Mucosa of descending colon (tissue), 3 donors: ENCODE measurements at regions not wholly inside any gene's neighbourhood (a gene's known extent, or its start where the extent isn't known, plus 50 kb on each side); places are given as distances from the start of the nearest gene placed in this dataset.

Experiments
- ATAC-seq: fragments of 200-7000 bp; cut with Tn5 transposase; one replicate; pipeline ENCODE4 v1.9.1; 2020; ENCODE audit warnings: mild to moderate bottlenecking, moderate library complexity
- DNase-seq, 3 donors: peaks; one replicate each; pipeline ENCODE4 v3.0.0-alpha.2; 2020
- H3K36me3 ChIP-seq: fragments of 200-600 bp; one replicate; pipeline ENCODE4 v1.8.0; 2021; ENCODE audit warnings: low read depth, mild to moderate bottlenecking
- H3K4me1 ChIP-seq: fragments of 200-600 bp; one replicate; pipeline ENCODE4 v1.8.0; 2021; ENCODE audit warnings: low read depth, mild to moderate bottlenecking
- H3K4me3 ChIP-seq: fragments of 200-600 bp; one replicate; pipeline ENCODE4 v1.8.0; 2021; ENCODE audit warnings: mild to moderate bottlenecking
- H3K9me3 ChIP-seq: fragments of 200-600 bp; one replicate; pipeline ENCODE4 v1.8.0; 2021; ENCODE audit warnings: mild to moderate bottlenecking
- intact Hi-C, 2 donors: fragments of 100-400 bp; cut with DNase I in 1 of 2; cut with micrococcal nuclease in 1 of 2; formaldehyde crosslinking; loops; one replicate each; pipeline versions ENCODE4 v1.11.0 to v1.11.1; 2022; cut with DNase I, micrococcal nuclease
- TF ChIP-seq, protein P1 (sequence below): fragments of 200-600 bp; IDR thresholded peaks from one replicate; pipeline ENCODE4 v1.8.0; 2022; ENCODE audit warnings: antibody characterized with exemption, mild to moderate bottlenecking
- donor health status: DM: no; HTN: no; CAD: no; lungs with moderate emphysema.
- donor health status: DM: no; HTN: no; CAD: no.
- donor health status: DM: no; HTN: yes; CAD: no.

DNA sequence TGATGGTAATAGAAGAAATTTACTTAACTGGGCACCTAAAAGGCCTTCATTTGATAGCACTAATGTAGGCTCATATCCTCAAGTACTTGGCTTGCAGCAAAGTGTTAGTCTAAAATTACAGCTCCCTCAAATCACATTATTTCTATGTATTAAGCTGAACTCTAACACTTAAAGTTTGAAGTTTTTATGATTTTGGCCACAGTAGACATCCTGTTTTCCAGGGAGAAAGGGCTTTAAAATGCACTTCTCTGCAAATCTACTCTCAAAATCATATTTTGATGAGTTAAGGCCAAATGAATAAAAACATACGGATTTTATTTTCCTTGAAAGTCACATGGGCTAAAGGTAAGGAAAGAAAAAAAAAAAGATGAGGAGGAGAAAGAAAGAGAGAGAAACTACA, 575.5 kb downstream of the PLPP3 start:
- H3K4me1 ChIP-seq = no peaks in the 10 kb centered on the region
- no peak for DNase-seq
- TF ChIP-seq, protein P1, sequence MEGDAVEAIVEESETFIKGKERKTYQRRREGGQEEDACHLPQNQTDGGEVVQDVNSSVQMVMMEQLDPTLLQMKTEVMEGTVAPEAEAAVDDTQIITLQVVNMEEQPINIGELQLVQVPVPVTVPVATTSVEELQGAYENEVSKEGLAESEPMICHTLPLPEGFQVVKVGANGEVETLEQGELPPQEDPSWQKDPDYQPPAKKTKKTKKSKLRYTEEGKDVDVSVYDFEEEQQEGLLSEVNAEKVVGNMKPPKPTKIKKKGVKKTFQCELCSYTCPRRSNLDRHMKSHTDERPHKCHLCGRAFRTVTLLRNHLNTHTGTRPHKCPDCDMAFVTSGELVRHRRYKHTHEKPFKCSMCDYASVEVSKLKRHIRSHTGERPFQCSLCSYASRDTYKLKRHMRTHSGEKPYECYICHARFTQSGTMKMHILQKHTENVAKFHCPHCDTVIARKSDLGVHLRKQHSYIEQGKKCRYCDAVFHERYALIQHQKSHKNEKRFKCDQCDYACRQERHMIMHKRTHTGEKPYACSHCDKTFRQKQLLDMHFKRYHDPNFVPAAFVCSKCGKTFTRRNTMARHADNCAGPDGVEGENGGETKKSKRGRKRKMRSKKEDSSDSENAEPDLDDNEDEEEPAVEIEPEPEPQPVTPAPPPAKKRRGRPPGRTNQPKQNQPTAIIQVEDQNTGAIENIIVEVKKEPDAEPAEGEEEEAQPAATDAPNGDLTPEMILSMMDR = no peak
- ATAC-seq = no peak
- no peaks in the 10 kb centered on the region for H3K9me3 ChIP-seq
- no peak overlapping the region for H3K4me3 ChIP-seq
- no peaks in the 10 kb centered on the region for H3K36me3 ChIP-seq
- intact Hi-C loops = no loop called here

DNA sequence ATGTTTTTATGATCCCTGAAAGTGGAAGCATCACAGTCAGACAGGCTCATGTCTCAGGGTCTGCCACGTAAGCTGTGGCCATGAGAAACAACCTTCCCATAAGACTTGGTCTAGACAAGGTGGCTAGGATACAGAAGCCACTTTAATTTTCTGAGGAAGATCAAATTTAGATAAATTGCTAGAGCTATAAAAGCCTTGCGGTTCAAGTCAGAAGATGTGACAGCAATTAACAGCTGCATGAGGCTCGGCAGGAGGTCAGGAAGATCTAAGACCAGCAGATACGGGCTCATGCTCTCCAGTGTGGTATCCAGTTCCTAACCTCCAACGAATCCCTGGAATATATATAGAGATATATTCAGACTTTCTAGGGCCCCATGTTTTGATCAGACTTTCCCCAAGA, 577.1 kb downstream of the PLPP3 start:
- no peaks in the 10 kb centered on the region for H3K36me3 ChIP-seq
- no peak for ATAC-seq
- intact Hi-C loops = no loop called here
- DNase-seq = no peak
- H3K4me3 ChIP-seq = no peak overlapping the region
- TF ChIP-seq, protein P1 = no peak
- H3K4me1 ChIP-seq = no peaks in the 10 kb centered on the region
- H3K9me3 ChIP-seq = no peaks in the 10 kb centered on the region

DNA sequence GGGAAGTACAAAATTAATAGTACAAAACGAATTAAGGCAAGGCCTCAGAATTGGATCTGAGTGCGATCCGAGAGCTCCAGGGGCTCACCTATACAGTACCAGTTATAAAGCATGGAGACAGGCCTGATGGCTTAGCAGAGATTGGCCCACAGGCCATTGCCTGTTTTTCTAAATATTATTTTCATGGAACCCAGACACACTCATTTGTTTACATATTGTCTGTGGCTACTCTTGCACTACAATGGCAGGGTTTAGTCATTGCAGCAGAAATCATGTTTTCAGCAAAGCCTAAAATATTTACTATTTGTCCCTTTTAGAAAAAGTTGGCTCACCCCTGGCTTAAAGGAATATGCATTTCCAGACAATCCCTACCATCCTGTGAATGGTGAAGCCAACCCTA, 578.9 kb downstream of the PLPP3 start:
- Histone ChIP-seq H3K9me3 (peaks cover 3% of the 10 kb centered on the region), H3K4me3 (no peak overlapping the region), H3K4me1 (no peaks in the 10 kb centered on the region), H3K36me3 (no peaks in the 10 kb centered on the region)
- ATAC-seq (no peak), DNase-seq (no peak)
- intact Hi-C loops = no loop called here
- TF ChIP-seq, protein P1 = no peak

DNA sequence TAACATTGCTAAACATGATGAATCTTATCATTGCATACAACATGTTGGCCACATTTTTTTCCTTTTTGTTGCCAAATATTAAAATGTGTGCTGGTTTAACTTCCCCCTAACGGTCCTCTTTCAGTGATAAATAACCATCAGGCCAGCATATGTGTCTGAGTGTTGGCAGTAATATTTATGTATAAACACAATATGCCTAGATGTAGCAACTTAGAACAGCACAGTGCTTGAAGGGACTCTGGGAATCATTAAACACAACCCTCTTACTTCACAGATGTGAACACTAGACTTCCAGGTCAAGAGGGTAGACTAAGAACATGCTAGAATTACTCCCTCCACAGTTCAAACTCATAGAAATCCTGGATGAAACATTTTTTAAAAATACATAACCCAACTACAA, 581.8 kb downstream of the PLPP3 start:
- intact Hi-C loops = no loop called here
- no peaks in the 10 kb centered on the region for H3K36me3 ChIP-seq
- TF ChIP-seq, protein P1 = no peak
- H3K4me1 ChIP-seq = no peaks in the 10 kb centered on the region
- ATAC-seq = no peak
- H3K4me3 ChIP-seq = no peak overlapping the region
- peaks cover 3% of the 10 kb centered on the region for H3K9me3 ChIP-seq
- no peak for DNase-seq

DNA sequence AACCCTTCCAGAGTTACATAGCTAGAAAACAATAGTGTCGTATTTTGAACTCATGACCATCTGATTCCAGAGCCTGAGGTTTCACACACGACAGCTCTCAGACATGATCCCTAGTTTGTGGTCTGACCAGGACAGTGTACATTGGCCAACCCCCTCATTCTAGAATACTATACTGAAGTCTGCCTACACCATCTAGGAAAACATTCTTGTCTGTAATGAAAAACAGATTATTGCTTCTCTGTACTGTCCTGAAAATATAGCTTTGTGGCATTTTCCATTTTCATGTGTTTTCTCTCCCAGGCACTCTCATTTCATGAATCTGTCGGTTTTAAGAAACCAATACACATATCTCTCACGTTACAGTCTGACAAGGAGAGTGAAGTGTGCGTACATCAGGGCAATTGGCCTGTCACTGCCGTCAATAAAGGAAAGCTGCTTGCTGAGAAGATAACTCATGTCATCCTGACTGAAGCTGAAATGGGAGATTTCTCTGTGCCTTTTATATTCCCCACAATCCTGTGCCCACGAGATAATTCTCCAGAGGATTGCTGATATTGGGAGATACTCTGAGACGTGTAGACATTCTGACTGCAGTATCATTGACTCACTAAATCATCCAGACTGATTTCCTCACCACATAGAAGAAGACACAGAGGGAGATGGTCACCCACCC, 585.6 kb downstream of the PLPP3 start:
- DNase-seq = no peak
- peaks cover 3% of the 10 kb centered on the region for H3K9me3 ChIP-seq
- no peaks in the 10 kb centered on the region for H3K36me3 ChIP-seq
- no peaks in the 10 kb centered on the region for H3K4me1 ChIP-seq
- intact Hi-C loops = no loop called here
- TF ChIP-seq, protein P1 = no peak
- H3K4me3 ChIP-seq = no peak overlapping the region
- ATAC-seq = no peak

DNA sequence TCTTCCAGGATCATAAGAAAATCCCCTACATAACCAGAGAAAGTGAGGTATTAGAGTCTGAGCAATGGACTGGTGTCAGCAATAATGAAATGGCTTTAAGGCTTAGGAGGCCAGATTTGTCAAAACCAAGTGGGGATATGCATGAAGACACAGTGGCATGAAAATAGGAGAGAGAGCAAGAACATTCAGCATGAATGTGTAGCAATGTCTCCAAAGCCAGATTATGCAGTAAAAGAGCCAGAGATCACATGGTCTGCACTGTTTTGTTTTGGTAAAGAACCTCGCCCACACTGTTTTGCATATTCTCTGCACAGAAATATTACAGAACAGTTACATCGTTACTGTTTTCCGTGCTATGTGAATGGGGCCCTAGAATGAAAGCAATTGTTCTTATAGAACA, 589.4 kb downstream of the PLPP3 start:
- ATAC-seq (no peak), DNase-seq (no peak)
- Histone ChIP-seq H3K4me1 (no peaks in the 10 kb centered on the region), H3K9me3 (no peaks in the 10 kb centered on the region), H3K36me3 (no peaks in the 10 kb centered on the region), H3K4me3 (no peak overlapping the region)
- intact Hi-C loops = no loop called here
- TF ChIP-seq, protein P1 = no peak
